Myocyte (in vitro differentiated cells): ENCODE measurements at regions not wholly inside any gene's neighbourhood (a gene's known extent, or its start where the extent isn't known, plus 50 kb on each side); places are given as distances from the start of the nearest gene placed in this dataset.
A peak's percentile ranks its signal among the peaks of the same experiment; 100 is the strongest.
"Not testable (repeated sequence)": the region's sequence is repeated elsewhere in the genome, so short reads cannot be mapped to it uniquely, and the experiment has no call there.

Source experiments
- DNase-seq: peaks from one replicate; pipeline ENCODE4 v3.0.0-alpha.2; 2012; ENCODE audit warnings: low read depth

DNA sequence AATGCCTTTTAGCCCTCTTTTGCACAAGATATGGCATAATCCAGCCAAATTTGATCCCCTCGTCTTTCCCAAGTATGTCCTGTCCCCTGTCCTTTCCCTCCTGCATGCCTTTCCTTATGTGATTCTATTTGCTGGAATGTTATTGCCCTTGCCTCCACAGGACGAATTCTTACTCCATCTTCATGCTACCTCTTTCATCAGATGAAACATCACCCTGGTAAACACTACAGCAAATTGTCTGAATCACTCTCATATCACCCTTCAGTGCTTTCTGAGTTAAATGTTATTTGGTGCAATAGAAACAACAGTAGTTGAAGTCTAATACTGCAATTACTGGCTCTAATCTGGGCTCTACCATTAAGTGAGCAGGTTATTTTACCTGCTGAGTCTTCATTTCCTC, 52.2 kb upstream of the FAT1 start:
- no peak for DNase-seq

GRCh38 chr4:186778134-186778533, 54.5 kb upstream of the FAT1 start:
- DNase-seq, result no peak

DNA sequence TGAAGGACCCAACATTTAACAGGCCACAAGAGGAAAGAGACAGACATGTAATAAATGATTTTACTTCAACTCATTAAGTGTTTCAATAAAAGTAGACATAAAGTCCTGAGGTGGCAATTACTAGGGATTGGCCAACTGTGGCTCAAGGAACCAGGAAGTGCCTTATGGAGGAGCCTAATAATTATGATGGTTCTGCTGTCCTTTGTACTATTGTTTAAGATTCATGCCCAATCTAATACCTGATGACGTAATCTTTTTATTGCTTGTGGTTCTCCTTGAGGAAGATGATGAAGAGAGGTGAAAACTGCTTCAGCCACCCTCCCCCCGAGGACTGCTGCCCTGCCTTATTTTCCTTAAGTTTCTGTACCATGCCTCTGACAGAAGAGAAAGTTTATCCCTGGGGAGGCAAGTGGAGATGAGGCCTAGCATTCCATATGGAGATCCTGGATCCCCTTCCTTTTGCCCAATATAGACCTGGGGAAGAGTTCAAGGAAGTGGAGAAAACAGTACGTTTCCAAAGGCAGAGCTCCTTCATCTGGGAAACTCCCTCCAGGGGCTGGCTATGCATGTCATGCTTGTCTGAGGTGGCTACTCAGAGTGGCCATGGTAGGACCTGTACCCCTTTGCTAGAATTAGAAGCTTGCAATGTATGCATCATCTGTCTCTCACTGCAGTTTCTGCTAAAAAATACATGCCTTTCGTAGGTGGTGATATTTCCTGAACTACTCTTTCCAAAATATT, 56.8 kb upstream of the FAT1 start:
- no peak for DNase-seq

DNA sequence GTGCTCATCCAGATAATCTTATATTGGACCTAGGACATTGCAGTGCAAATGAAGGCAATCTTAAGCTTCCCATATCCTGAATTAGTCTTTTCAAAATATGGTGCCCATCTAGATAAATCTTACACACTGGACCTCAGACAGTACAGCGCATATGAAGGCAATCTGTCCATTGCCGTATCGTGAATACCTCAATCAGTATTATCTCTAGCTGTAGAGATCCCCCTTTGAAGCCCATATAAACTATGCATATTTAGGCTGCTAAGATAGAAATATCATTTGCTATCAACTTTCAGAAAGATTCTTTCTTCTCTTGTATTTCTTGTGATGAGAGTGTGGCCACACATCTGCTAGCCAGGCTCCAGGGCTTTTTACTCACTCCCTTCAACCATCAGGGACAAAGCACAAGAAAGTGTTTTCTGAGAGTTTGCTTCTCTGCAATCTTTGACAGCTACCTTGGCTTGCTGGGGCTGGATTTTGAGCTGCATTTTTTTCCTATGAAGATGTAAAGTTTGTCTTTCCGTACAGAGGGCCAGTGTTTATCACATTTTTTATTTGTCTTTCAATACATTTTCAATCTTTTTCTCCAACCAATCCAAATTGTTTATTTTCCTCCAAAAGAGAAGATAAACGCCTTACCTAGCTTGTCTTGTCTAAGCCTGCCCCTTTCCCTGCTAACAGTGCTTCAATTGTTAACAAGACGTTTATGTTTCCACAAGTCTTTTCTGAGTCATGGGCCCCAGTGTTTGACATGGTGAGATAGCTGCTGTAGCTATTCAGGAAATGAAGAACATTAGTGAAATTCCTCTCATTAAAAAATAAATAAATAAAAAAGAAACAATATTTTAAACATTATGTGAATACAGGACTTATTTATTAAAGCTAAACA, 57.6 kb upstream of the FAT1 start:
- peak; percentile 18 for DNase-seq

DNA sequence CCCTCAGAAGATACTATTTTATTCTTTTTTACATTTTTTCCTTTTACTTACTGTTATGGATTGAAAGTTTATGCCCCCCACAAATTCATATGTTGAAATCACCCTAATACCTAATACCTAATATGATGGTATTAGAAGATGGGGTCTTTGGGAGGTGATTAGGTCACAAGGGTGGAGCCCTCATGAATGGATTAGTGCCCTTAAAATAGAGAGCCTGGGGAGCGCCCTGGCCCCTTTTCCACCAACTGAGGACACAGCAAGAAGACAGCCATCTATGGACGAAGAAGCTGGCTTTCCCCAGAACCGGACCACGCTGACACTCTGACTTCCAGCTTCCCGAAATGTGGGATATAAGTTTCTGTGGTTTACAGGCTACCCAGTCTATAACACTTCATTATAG, 58.6 kb upstream of the FAT1 start:
- DNase-seq, result no peak

GRCh38 chr4:186787536-186787935, 63.9 kb upstream of the FAT1 start:
- peak; percentile 29 for DNase-seq

DNA sequence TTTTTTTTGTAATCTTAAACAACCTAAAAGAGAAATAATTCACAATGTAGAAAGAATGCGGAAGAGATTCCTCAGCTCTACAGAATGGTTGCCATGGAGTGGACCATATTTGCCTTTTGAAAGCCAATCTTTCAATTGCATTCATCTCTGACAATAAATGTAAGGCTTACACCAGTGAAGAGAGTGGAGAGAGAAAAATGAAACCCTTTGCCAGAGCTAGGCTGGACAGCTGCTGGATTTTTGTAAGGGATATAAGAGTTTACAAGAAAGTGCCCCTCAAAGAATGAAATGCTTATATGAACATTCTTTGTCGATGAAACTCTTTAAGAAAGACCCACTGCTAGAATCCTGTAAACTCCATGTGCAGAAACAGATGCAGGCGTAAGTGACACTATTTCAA, 66.0 kb upstream of the FAT1 start:
- DNase-seq, result no peak

DNA sequence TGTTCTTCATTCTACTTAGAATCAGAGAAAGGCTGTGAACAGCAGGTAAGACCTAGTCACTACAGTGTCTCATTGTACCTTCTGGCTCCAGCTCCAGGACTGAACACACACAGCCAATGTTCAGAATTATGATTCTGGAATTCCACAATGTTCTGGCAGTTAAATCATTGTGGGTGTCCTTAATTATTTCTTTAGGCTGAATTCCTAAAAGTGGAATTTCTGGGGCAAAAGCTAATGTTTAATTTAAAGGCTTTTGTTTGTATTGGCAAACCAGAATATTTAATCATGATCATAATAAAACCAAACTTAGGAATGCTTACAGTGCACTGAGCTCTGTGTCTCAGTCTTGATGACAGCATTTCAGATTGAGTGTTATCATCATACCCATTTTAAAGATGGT, 67.0 kb upstream of the FAT1 start:
- no peak for DNase-seq

DNA sequence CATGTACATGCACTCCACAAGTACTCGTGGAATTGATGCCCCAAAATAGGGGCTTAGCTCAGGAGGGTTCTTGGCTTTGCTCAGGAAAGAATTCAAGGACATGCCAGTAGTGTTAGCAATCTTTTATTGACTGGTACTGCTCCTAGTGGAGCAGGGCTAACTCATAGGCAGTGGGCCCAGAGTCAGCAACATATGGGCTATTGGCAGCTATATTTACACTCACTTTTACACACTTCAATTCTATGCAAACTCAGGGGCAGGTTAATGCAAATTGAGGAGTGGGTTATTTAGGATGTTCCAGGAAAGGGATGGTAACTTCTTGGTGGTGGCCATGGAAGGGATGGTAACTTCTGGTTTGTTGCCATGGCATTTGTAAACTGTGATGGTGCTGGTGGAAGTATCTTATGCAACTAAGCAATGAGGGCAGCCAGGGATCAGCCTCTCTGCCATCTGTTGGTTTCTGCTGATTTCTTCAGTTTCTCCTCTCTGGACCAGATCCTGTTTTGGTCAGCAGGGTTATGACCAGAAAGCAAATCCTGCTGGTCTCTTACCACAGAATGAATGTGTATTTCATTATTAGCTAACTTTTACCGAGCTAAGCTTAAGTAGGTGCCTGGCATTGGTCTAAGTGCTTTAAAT, 69.2 kb upstream of the FAT1 start:
- DNase-seq, result peak; percentile 77

- no peak for DNase-seq
Observed at GRCh38 chr4:186798951-186799659, 75.4 kb upstream of the FAT1 start.

DNA sequence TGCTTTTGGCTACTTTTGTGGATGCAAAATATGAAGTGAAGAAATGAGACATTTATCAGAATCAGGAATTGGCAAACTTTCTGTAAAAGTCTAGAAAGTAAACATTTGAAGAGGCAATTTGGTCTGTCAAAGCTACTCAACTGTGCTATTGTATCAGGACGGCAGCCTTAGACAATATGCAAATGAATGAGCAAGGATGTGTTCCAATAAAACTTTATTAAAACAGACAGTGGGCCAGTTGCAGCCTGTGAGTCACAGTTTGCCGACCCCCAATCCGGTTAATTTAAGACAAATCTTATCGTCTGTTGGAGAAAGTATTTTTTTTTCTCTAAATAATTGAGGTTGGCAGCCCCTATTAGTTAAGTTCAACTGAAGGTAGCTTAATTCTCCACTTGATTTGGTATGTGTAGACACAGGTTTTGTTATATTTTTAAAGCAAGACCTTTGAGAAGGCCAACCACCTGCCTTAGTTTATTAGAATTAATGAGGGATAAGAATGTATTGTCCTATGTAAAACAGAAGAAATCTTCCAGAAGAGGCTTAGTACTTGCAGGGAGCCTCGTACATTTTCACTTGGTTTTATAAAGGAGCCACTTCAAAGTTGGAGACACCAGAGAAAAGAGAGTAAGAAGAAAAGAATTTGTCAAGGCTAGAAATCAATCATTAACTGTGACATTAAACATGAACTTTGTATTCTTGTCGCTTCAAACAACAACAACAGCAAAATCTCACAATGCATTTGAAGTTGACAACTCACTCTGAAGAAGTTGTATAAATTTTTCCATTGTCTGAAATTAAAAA, 81.6 kb upstream of the FAT1 start:
- DNase-seq, result no peak

DNA sequence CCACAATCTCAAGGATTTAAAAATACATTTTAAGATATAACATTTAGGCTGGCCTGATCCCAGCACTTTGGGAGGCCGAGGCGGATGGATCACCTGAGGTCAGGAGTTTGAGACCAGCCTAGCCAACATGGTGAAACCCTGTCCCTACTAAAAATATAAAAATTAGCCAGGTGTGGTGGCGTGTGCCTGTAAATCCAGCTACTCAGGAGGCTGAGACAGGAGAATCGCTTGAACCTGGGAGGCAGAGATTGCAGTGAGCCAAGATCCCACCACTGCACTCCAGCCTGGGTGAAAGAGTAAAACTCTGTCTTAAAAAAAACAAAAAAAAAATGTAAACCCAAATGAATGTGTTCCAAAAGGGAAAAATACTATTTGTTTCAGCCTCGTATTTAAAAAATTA, 82.3 kb upstream of the FAT1 start:
- not testable (repeated sequence) for DNase-seq

- no peak for DNase-seq
Observed at GRCh38 chr4:186806679-186807421, 83.2 kb upstream of the FAT1 start.

DNA sequence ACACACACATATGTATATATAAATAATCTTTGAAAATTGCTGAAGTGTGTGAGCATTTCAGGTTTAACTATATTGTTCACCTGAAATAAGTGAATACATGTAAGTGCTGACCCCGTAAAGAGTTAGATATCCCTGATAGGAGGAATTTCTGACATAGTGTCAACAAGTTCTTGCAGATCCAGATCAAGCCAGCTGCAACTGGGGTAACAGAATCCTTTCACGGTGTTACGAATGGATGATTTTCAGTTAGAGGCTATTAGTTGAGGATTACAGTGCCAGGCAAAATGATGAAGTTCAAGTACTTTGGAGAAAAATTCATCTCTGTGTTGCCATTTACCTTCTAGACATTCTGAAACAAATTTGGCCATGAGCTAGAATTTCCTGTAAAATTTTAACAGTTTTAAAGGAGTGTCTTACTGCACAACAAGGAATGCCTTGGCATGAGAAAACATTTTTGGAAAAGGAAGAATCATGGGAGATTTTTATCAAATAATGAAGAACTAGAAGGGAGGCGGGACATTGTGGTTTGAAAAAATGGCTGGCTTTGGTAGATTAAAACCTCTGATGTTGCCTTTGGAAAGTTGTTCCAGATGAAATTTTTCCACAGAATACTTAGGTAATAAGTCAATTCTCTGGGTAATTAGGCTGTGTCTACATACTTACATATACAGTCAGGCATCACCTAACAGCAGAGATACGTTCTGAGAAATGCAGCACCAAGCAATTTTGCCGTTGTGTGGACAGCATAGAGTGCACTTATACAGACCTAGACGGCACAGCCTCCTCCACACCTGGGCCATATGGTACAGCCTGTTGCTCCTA, 84.4 kb upstream of the FAT1 start:
- no peak for DNase-seq

DNA sequence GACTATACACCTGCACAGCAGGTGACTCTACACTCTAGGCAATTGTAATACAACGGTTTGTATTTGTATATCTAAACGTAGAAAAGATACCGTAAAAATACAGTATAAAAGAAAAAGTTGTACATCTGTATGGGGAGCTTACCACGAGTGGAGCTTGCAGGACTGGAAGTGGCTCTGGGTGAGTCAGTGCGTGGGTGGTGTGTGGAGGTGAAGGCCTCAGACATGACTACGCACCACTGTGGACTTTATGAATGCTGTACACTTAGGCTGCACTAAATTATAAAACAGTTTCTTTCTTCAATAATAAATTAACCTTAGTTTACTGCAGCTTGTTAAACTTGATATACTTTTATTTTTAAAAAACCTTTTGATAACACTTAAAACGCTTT, 85.0 kb upstream of the FAT1 start:
- no peak for DNase-seq

- DNase-seq, result no peak
Observed at GRCh38 chr4:186809070-186809469, 85.4 kb upstream of the FAT1 start.

- no peak for DNase-seq
Observed at GRCh38 chr4:186810613-186811150, 87.0 kb upstream of the FAT1 start.

- no peak for DNase-seq
Observed at GRCh38 chr4:186812592-186812991, 88.9 kb upstream of the FAT1 start.
